Gastroesophageal sphincter (tissue), 4 donors: ENCODE measurements at regions not wholly inside any gene's neighbourhood (a gene's known extent, or its start where the extent isn't known, plus 50 kb on each side); places are given as distances from the start of the nearest gene placed in this dataset.

ENCODE experiments used
- ATAC-seq: fragments of 150-250 bp; one replicate; pipeline ENCODE4 v1.9.1; 2016; ENCODE audit warnings: mild to moderate bottlenecking, moderate library complexity
- H3K27ac ChIP-seq, 4 donors: fragments of 200-600 bp; sonication (generic) in 3 of 4; 1 replicate in 3 of 4; 2 replicates in 1 of 4; pipeline ENCODE4 v1.5.1; 2016 to 2019
- H3K27me3 ChIP-seq: fragments of 200-600 bp; sonication (generic); one replicate; pipeline ENCODE4 v1.5.1; 2019
- H3K36me3 ChIP-seq, 2 donors: fragments of 200-600 bp; sonication (generic); one replicate each; pipeline ENCODE4 v1.5.1; 2019; ENCODE audit warnings: control low read depth in 1 of 2
- H3K4me1 ChIP-seq, 3 donors: fragments of 200-600 bp; sonication (generic); 1 replicate in 2 of 3; 2 replicates in 1 of 3; pipeline ENCODE4 v1.5.1; 2016 to 2019; ENCODE audit warnings: control low read depth in 2 of 3
- H3K4me3 ChIP-seq, 2 donors: fragments of 200-600 bp; sonication (generic); one replicate each; pipeline ENCODE4 v1.5.1; 2019; ENCODE audit warnings: mild to moderate bottlenecking in 1 of 2, moderate library complexity in 1 of 2
- H3K9me3 ChIP-seq, 3 donors: fragments of 200-600 bp; sonication (generic); one replicate each; pipeline ENCODE4 v1.5.1; 2017 to 2019; ENCODE audit warnings: control low read depth in 2 of 3
- EP300 ChIP-seq: sonication (generic); formaldehyde crosslinking; IDR thresholded peaks from one replicate; pipeline ENCODE4 v1.6.1; 2017; ENCODE audit warnings: antibody characterized with exemption, mild to moderate bottlenecking
- POLR2A ChIP-seq, 2 donors: fragments of 450-650 bp; IDR thresholded peaks; one replicate each; pipeline ENCODE4 v1.6.1; 2017; ENCODE audit warnings: antibody characterized with exemption in 2 of 2, mild to moderate bottlenecking in 2 of 2, moderate library complexity in 1 of 2
- POLR2AphosphoS5 ChIP-seq: sonication (generic); formaldehyde crosslinking; IDR thresholded peaks from one replicate; pipeline ENCODE4 v1.6.1; 2017; ENCODE audit warnings: antibody characterized with exemption
- WGBS, 2 donors: methylation state at CpG; one replicate each; pipeline ENCODE4 v1.1.5; 2018; ENCODE audit warnings: low coverage in 1 of 2; 5-methylcytosine and 5-hydroxymethylcytosine counted together
- TF ChIP-seq, protein P1 (sequence below), 4 experiments: fragments of 200-600 bp in 2 of 4; fragments of 450-650 bp in 2 of 4; sonication (generic) in 1 of 4; IDR thresholded peaks; one replicate each; pipeline ENCODE4 v1.5.1; 2017 to 2019; ENCODE audit warnings: antibody characterized with exemption in 4 of 4, mild to moderate bottlenecking in 2 of 4, moderate library complexity in 2 of 4

DNA sequence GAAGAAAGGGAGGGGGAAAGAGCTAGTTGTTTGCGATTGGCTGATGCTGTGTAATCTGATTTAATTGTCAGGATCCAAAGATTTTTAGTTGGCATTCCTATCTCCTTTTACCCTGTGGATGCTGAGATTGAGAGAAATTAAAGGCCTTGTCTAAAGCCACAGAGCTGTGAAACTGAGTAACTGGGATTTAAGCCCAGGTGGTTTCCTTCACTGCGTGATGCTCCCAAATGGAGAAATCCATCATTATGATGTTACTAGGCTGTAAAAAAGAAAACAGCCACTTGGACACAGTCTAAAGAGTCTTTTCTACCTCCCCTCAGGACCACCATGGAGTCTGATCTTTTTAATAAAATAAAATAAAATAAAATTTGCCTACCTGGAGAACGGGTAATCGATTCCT lies 883.0 kb upstream of the NR2F2 start:
- Histone ChIP-seq H3K4me3 (no peak overlapping the region), H3K9me3 (no peaks in the 10 kb centered on the region), H3K4me1 (no peaks in the 10 kb centered on the region), H3K27me3 (no peaks in the 10 kb centered on the region), H3K27ac (no peak overlapping the region), H3K36me3 (no peaks in the 10 kb centered on the region)
- TF ChIP-seq POLR2A (IDR thresholded peaks at IDR 0.05) (no peak), POLR2AphosphoS5 (no peak), EP300 (no peak)
- TF ChIP-seq, protein P1, sequence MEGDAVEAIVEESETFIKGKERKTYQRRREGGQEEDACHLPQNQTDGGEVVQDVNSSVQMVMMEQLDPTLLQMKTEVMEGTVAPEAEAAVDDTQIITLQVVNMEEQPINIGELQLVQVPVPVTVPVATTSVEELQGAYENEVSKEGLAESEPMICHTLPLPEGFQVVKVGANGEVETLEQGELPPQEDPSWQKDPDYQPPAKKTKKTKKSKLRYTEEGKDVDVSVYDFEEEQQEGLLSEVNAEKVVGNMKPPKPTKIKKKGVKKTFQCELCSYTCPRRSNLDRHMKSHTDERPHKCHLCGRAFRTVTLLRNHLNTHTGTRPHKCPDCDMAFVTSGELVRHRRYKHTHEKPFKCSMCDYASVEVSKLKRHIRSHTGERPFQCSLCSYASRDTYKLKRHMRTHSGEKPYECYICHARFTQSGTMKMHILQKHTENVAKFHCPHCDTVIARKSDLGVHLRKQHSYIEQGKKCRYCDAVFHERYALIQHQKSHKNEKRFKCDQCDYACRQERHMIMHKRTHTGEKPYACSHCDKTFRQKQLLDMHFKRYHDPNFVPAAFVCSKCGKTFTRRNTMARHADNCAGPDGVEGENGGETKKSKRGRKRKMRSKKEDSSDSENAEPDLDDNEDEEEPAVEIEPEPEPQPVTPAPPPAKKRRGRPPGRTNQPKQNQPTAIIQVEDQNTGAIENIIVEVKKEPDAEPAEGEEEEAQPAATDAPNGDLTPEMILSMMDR (IDR thresholded peaks at IDR 0.05) = no peak
- WGBS, 2 donors = 73 to 84% methylated on average over 3 to 4 of the region's 4 CpGs
- ATAC-seq = no peak

- Histone ChIP-seq H3K36me3 (no peaks in the 10 kb centered on the region), H3K27me3 (no peaks in the 10 kb centered on the region), H3K9me3 (no peaks in the 10 kb centered on the region), H3K4me1 (no peaks in the 10 kb centered on the region), H3K27ac (no peak overlapping the region), H3K4me3 (no peak overlapping the region)
- TF ChIP-seq POLR2AphosphoS5 = no peak
- ATAC-seq = no peak
- WGBS, 2 donors = 70 to 100% methylated on average over 1 to 2 of the region's 2 CpGs
These were observed 881.8 kb upstream of the NR2F2 start for GRCh38 chr15:95448531-95449229.

GRCh38 chr15:95449230-95449628 lies 881.3 kb upstream of the NR2F2 start:
- WGBS, 2 donors = 90 to 100% methylated on average over 2 of the region's 2 CpGs
- Histone ChIP-seq H3K9me3 (no peaks in the 10 kb centered on the region), H3K4me3 (no peak overlapping the region), H3K36me3 (no peaks in the 10 kb centered on the region), H3K27ac (no peak overlapping the region), H3K4me1 (no peaks in the 10 kb centered on the region), H3K27me3 (no peaks in the 10 kb centered on the region)
- TF ChIP-seq POLR2AphosphoS5 (no peak), EP300 (no peak), POLR2A (IDR thresholded peaks at IDR 0.05) (no peak)
- TF ChIP-seq, protein P1 (IDR thresholded peaks at IDR 0.05) = no peak
- ATAC-seq = no peak

- H3K36me3 ChIP-seq = no peaks in the 10 kb centered on the region
- no peak for ATAC-seq
- no peaks in the 10 kb centered on the region for H3K4me1 ChIP-seq
- H3K27me3 ChIP-seq = no peaks in the 10 kb centered on the region
- 92 to 100% methylated on average over 1 of the region's 1 CpG for WGBS, 2 donors
- no peak overlapping the region for H3K4me3 ChIP-seq
- no peaks in the 10 kb centered on the region for H3K9me3 ChIP-seq
- no peak overlapping the region for H3K27ac ChIP-seq
- TF ChIP-seq, protein P1 (IDR thresholded peaks at IDR 0.05) = no peak
- TF ChIP-seq EP300 = no peak
These were observed 880.1 kb upstream of the NR2F2 start for GRCh38 chr15:95450413-95450812.

DNA sequence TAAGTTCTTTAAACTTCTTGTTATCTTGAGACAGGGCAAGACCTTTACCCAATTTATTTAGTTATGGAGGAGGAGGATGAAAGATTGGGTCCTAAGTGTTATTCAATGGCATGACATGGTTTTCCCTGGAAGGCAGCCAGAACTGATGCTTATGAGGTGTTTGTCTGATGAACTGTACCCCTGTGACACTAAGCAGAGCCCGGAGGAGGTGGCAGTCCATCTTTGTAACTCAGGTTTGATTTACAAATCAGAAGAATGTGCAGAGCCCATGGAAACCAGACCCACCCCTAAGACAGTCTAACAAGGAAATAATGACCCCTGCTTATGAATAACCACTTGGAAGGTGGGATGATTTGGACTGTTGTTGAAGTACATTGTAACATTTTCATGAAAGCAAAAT lies 878.6 kb upstream of the NR2F2 start:
- Histone ChIP-seq H3K36me3 (no peaks in the 10 kb centered on the region), H3K4me1 (no peaks in the 10 kb centered on the region), H3K4me3 (no peak overlapping the region), H3K9me3 (no peaks in the 10 kb centered on the region), H3K27me3 (no peaks in the 10 kb centered on the region), H3K27ac (no peak overlapping the region)
- TF ChIP-seq POLR2A (IDR thresholded peaks at IDR 0.05) = no peak
- no peak for TF ChIP-seq POLR2AphosphoS5
- TF ChIP-seq EP300 = no peak
- TF ChIP-seq, protein P1 (IDR thresholded peaks at IDR 0.05) = no peak
- no peak for ATAC-seq
- WGBS, 2 donors = 43 to 71% methylated on average over 1 of the region's 1 CpG
